CD14-positive monocyte (primary cell): ENCODE measurements at regions not wholly inside any gene's neighbourhood (a gene's known extent, or its start where the extent isn't known, plus 50 kb on each side); places are given as distances from the start of the nearest gene placed in this dataset.

ENCODE experiments used
- DNase-seq, 3 donors: peaks; one replicate each; pipeline ENCODE4 v3.0.0-alpha.2; 2011 to 2022
- H2AFZ ChIP-seq: 2 replicates; pipeline ENCODE4 v1.6.0; 2012; ENCODE audit warnings: mild to moderate bottlenecking, low read depth, low read length, inconsistent platforms; ENCODE audit not compliant: insufficient read depth, poor library complexity, severe bottlenecking
- H3K27ac ChIP-seq, 2 donors: 1 replicate in 1 of 2; 2 replicates in 1 of 2; pipeline ENCODE4 v1.5.1; 2012 to 2013; ENCODE audit warnings: low read length in 2 of 2, control low read depth in 1 of 2, inconsistent platforms in 1 of 2, low read depth in 1 of 2, mild to moderate bottlenecking in 1 of 2
- H3K27me3 ChIP-seq, 2 donors: one replicate each; pipeline versions ENCODE4 v1.6.0 to v1.6.1; 2011 to 2013; ENCODE audit warnings: low read length in 2 of 2; ENCODE audit not compliant: control insufficient read depth in 2 of 2, insufficient read depth in 2 of 2
- H3K36me3 ChIP-seq, 2 donors: replicated peaks in 1 of 2; 1 replicate in 1 of 2; 2 replicates in 1 of 2; pipeline versions ENCODE4 v1.5.1 to v1.6.1; 2012 to 2013; ENCODE audit warnings: low read length in 2 of 2, control low read depth in 1 of 2, inconsistent platforms in 1 of 2, mild to moderate bottlenecking in 1 of 2; ENCODE audit not compliant: insufficient read depth in 2 of 2, control insufficient read depth in 1 of 2
- H3K4me1 ChIP-seq, 2 donors: 1 replicate in 1 of 2; 2 replicates in 1 of 2; pipeline versions ENCODE4 v1.5.1 to v1.6.1; 2012 to 2013; ENCODE audit warnings: low read length in 2 of 2, control low read depth in 1 of 2, inconsistent platforms in 1 of 2, mild to moderate bottlenecking in 1 of 2, moderate library complexity in 1 of 2; ENCODE audit not compliant: insufficient read depth in 2 of 2, control insufficient read depth in 1 of 2
- H3K4me2 ChIP-seq: replicated peaks from 2 replicates; pipeline ENCODE3; 2012; ENCODE audit warnings: low read length, moderate library complexity, mild to moderate bottlenecking; ENCODE audit not compliant: poor library complexity, severe bottlenecking; ENCODE audit errors: extremely low read depth
- H3K4me3 ChIP-seq, 3 experiments: fragments of 200-600 bp in 1 of 3; sonication (generic) in 1 of 3; replicated peaks in 1 of 3; 1 replicate in 2 of 3; 2 replicates in 1 of 3; pipeline ENCODE4 v1.5.1; 2011 to 2013; ENCODE audit warnings: low read length in 3 of 3, mild to moderate bottlenecking in 3 of 3, control low read depth in 2 of 3, low read depth in 2 of 3, inconsistent platforms in 1 of 3, moderate library complexity in 1 of 3
- H3K79me2 ChIP-seq: 2 replicates; pipeline ENCODE4 v1.6.0; 2012; ENCODE audit warnings: mild to moderate bottlenecking, control low read depth, inconsistent platforms, low read length, moderate library complexity; ENCODE audit not compliant: insufficient read depth
- H3K9ac ChIP-seq: 2 replicates; pipeline ENCODE4 v1.6.0; 2017; ENCODE audit warnings: low read length, mild to moderate bottlenecking; ENCODE audit not compliant: insufficient read depth, poor library complexity, severe bottlenecking
- H3K9me3 ChIP-seq, 2 donors: replicated peaks in 1 of 2; 1 replicate in 1 of 2; 2 replicates in 1 of 2; pipeline versions ENCODE4 v1.5.1 to v1.6.1; 2012 to 2013; ENCODE audit warnings: low read length in 2 of 2, control low read depth in 1 of 2; ENCODE audit not compliant: control insufficient read depth in 1 of 2, insufficient read depth in 1 of 2
- H4K20me1 ChIP-seq: 2 replicates; pipeline ENCODE4 v1.6.0; 2012; ENCODE audit warnings: mild to moderate bottlenecking, low read length, control low read depth, moderate library complexity; ENCODE audit not compliant: insufficient read depth
- H3K27ac Mint-ChIP-seq, 7 donors: one replicate each; pipeline ENCODE4 v1.8.0; 2020; ENCODE audit warnings: mild to moderate bottlenecking in 7 of 7, mixed read lengths in 7 of 7, moderate library complexity in 6 of 7, inconsistent platforms in 2 of 7
- H3K27me3 Mint-ChIP-seq, 3 donors: one replicate each; pipeline ENCODE4 v1.8.0; 2021 to 2022; ENCODE audit warnings: low read depth in 3 of 3, mild to moderate bottlenecking in 3 of 3, mixed read lengths in 3 of 3, moderate library complexity in 3 of 3, inconsistent platforms in 1 of 3
- H3K36me3 Mint-ChIP-seq, 2 donors: one replicate each; pipeline ENCODE4 v1.8.0; 2020; ENCODE audit warnings: mixed read lengths in 2 of 2, inconsistent platforms in 1 of 2, mild to moderate bottlenecking in 1 of 2
- H3K4me1 Mint-ChIP-seq: one replicate; pipeline ENCODE4 v1.8.0; 2020; ENCODE audit warnings: mild to moderate bottlenecking, mixed read lengths
- H3K4me3 Mint-ChIP-seq, 2 donors: one replicate each; pipeline ENCODE4 v1.8.0; 2020; ENCODE audit warnings: mild to moderate bottlenecking in 2 of 2, mixed read lengths in 2 of 2, moderate library complexity in 1 of 2
- H3K9me3 Mint-ChIP-seq, 7 donors: one replicate each; pipeline ENCODE4 v1.8.0; 2020 to 2022; ENCODE audit warnings: mixed read lengths in 7 of 7, mild to moderate bottlenecking in 6 of 7, moderate library complexity in 6 of 7, inconsistent platforms in 2 of 7
- WGBS: methylation state at CpG from one replicate; pipeline ENCODE4 v1.1.5; 2013; ENCODE audit warnings: missing lambda C conversion rate; ENCODE audit not compliant: insufficient coverage; 5-methylcytosine and 5-hydroxymethylcytosine counted together
- intact Hi-C, 2 donors: fragments of 100-400 bp; cut with micrococcal nuclease; formaldehyde crosslinking; loops; one replicate each; pipeline versions ENCODE4 v1.15.0 to v1.15.1; 2023
- TF ChIP-seq, protein P1 (sequence below): fragments of 200-600 bp; IDR thresholded peaks from one replicate; pipeline ENCODE4 v1.8.0; 2022; ENCODE audit warnings: antibody characterized with exemption, mild to moderate bottlenecking

DNA sequence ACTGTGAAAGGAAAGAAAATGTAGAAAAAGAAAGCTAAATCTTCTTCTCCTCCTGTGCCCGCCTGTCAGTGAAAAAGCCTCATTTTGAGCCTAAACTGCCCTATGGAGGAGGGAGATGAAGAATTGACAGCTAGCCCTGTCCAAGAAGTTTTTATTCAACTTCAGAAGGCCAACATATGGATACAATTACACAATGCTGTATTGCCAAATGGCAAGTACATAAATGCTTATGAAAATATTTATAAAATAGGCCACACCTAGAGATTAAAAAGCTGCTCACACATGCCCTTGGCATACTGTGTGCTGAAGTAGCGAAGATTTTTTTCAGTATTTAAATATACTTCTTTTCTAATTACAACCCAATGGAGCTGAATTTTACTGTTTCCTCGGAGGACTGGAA is 65.1 kb upstream of the NEBL start:
- TF ChIP-seq, protein P1, sequence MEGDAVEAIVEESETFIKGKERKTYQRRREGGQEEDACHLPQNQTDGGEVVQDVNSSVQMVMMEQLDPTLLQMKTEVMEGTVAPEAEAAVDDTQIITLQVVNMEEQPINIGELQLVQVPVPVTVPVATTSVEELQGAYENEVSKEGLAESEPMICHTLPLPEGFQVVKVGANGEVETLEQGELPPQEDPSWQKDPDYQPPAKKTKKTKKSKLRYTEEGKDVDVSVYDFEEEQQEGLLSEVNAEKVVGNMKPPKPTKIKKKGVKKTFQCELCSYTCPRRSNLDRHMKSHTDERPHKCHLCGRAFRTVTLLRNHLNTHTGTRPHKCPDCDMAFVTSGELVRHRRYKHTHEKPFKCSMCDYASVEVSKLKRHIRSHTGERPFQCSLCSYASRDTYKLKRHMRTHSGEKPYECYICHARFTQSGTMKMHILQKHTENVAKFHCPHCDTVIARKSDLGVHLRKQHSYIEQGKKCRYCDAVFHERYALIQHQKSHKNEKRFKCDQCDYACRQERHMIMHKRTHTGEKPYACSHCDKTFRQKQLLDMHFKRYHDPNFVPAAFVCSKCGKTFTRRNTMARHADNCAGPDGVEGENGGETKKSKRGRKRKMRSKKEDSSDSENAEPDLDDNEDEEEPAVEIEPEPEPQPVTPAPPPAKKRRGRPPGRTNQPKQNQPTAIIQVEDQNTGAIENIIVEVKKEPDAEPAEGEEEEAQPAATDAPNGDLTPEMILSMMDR, result no peak
- H3K4me1 Mint-ChIP-seq, result no peaks in the 10 kb centered on the region
- H3K36me3 Mint-ChIP-seq, result no peaks in the 10 kb centered on the region
- no peak overlapping the region for H3K27ac Mint-ChIP-seq
- no peaks in the 10 kb centered on the region for H3K4me1 ChIP-seq
- H3K36me3 ChIP-seq, result no peaks in the 10 kb centered on the region
- no peaks in the 10 kb centered on the region for H3K9me3 ChIP-seq
- H3K27ac ChIP-seq, result no peak overlapping the region
- no peak overlapping the region for H3K9ac ChIP-seq
- no peaks in the 10 kb centered on the region for H4K20me1 ChIP-seq
- no peaks in the 10 kb centered on the region for H3K79me2 ChIP-seq
- no peak overlapping the region for H3K4me2 ChIP-seq
- no peaks in the 10 kb centered on the region for H3K27me3 ChIP-seq
- H3K4me3 Mint-ChIP-seq, result no peak overlapping the region
- intact Hi-C loops, result no loop called here
- no peak overlapping the region for H3K4me3 ChIP-seq
- no peak overlapping the region for H2AFZ ChIP-seq
- peaks cover 0 to 6% (median 2%) of the 10 kb centered on the region in 7 donors for H3K9me3 Mint-ChIP-seq
- no peak for DNase-seq
- WGBS, result no CpG with 5 or more reads among the region's 3 CpGs
- peaks cover 1 to 2% (median 2%) of the 10 kb centered on the region in 3 donors for H3K27me3 Mint-ChIP-seq

DNA sequence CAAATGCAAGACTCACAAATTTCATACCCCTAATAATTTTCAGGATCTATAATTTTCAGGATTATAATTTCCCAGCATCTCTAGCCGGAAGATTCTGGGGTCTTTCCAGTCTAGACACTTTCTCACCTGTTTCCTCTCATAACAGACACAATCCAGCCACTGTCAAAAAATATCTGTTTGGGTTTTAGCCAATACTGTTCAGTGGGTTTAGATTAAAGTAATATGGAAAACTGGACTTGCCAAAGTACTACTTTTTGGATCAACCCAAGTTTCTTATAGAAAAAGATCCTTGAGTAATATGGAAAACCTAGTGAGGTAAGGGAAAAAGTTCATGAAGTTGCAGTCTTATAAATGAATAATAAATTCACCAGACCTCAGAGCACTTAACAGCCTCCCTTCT is 62.1 kb upstream of the NEBL start:
- H4K20me1 ChIP-seq, result no peaks in the 10 kb centered on the region
- H3K9me3 ChIP-seq, result peaks cover 0 to 4% of the 10 kb centered on the region in 2 donors
- no peak overlapping the region for H3K27ac ChIP-seq
- no peaks in the 10 kb centered on the region for H3K36me3 ChIP-seq
- WGBS, result no CpG with 5 or more reads among the region's 1 CpG
- no peak overlapping the region for H3K4me3 ChIP-seq
- no peaks in the 10 kb centered on the region for H3K79me2 ChIP-seq
- peaks cover 0 to 2% (median 1%) of the 10 kb centered on the region in 3 donors for H3K27me3 Mint-ChIP-seq
- no peak for DNase-seq
- no peaks in the 10 kb centered on the region for H3K4me1 Mint-ChIP-seq
- H3K27ac Mint-ChIP-seq, result no peak overlapping the region
- H3K4me2 ChIP-seq, result no peak overlapping the region
- no peaks in the 10 kb centered on the region for H3K36me3 Mint-ChIP-seq
- peaks cover 0 to 5% (median 2%) of the 10 kb centered on the region in 7 donors for H3K9me3 Mint-ChIP-seq
- no peak overlapping the region for H2AFZ ChIP-seq
- no peaks in the 10 kb centered on the region for H3K4me1 ChIP-seq
- TF ChIP-seq, protein P1, result no peak
- no peak overlapping the region for H3K4me3 Mint-ChIP-seq
- no peaks in the 10 kb centered on the region for H3K27me3 ChIP-seq
- no peak overlapping the region for H3K9ac ChIP-seq
- intact Hi-C loops, result no loop called here
